B cell (primary cell): ENCODE measurements at regions not wholly inside any gene's neighbourhood (a gene's known extent, or its start where the extent isn't known, plus 50 kb on each side); places are given as distances from the start of the nearest gene placed in this dataset.

Experiments
- ATAC-seq: fragments of 200-7000 bp; cut with Tn5 transposase; one replicate; pipeline ENCODE4 v1.10.0; 2021; ENCODE audit warnings: low read depth, mild to moderate bottlenecking, moderate number of reproducible peaks, moderate library complexity
- CTCF ChIA-PET: fragments of 350-600 bp; sonication (Branson Sonifier 250); formaldehyde crosslinking; loops from one replicate; lab custom pipeline; 2021; ENCODE audit warnings: antibody characterized with exemption, inconsistent platforms; lab: Charles Lee
- POLR2A ChIA-PET: fragments of 350-600 bp; sonication (Branson Sonifier 250); formaldehyde crosslinking; loops from one replicate; lab custom pipeline; 2021; ENCODE audit warnings: antibody characterized with exemption; lab: Charles Lee
- DNase-seq: peaks from one replicate; pipeline ENCODE4 v3.0.0; 2013
- H2AFZ ChIP-seq: 2 replicates; pipeline ENCODE4 v1.6.1; 2012; ENCODE audit warnings: mild to moderate bottlenecking, low read depth, low read length; ENCODE audit not compliant: insufficient read depth, poor library complexity, severe bottlenecking
- H3K27ac ChIP-seq, 2 donors: 1 replicate in 1 of 2; 2 replicates in 1 of 2; pipeline ENCODE4 v1.5.1; 2012 to 2013; ENCODE audit warnings: low read length in 2 of 2, mild to moderate bottlenecking in 2 of 2, moderate library complexity in 1 of 2
- H3K27me3 ChIP-seq, 4 experiments: fragments of 200-600 bp in 1 of 4; sonication (generic) in 1 of 4; replicated peaks in 1 of 4; 1 replicate in 2 of 4; 2 replicates in 2 of 4; pipeline versions ENCODE4 v1.6.1 to v1.7.0; 2013 to 2016; ENCODE audit warnings: low read length in 3 of 4, mild to moderate bottlenecking in 2 of 4, mixed read lengths in 1 of 4, moderate library complexity in 1 of 4; ENCODE audit not compliant: insufficient read depth in 4 of 4, control insufficient read depth in 3 of 4; ENCODE audit errors: control extremely low read depth in 1 of 4
- H3K36me3 ChIP-seq, 2 experiments: replicated peaks in 1 of 2; 1 replicate in 1 of 2; 2 replicates in 1 of 2; pipeline versions ENCODE4 v1.6.1 to v1.7.1; 2013; ENCODE audit warnings: low read length in 1 of 2; ENCODE audit not compliant: insufficient read depth in 2 of 2, control insufficient read depth in 1 of 2; ENCODE audit errors: control extremely low read depth in 1 of 2, extremely low read depth in 1 of 2
- H3K4me1 ChIP-seq, 2 donors: fragments of 200-600 bp in 1 of 2; sonication (generic) in 1 of 2; 1 replicate in 1 of 2; 2 replicates in 1 of 2; pipeline versions ENCODE4 v1.5.1 to v1.6.1; 2013 to 2017; ENCODE audit warnings: low read length in 2 of 2; ENCODE audit not compliant: control insufficient read depth in 2 of 2, insufficient read depth in 2 of 2
- H3K4me2 ChIP-seq: replicated peaks from 2 replicates; pipeline ENCODE3; 2012; ENCODE audit warnings: mild to moderate bottlenecking, low read depth, low read length; ENCODE audit not compliant: poor library complexity, severe bottlenecking
- H3K4me3 ChIP-seq, 5 experiments: fragments of 200-600 bp in 1 of 5; sonication (generic) in 1 of 5; 1 replicate in 3 of 5; 2 replicates in 2 of 5; pipeline versions ENCODE4 v1.5.1 to v1.7.0; 2011 to 2016; ENCODE audit warnings: low read length in 4 of 5, mild to moderate bottlenecking in 4 of 5, low read depth in 2 of 5, control low read depth in 1 of 5, moderate library complexity in 1 of 5; ENCODE audit not compliant: insufficient read depth in 1 of 5; ENCODE audit errors: control extremely low read depth in 1 of 5, extremely low read depth in 1 of 5
- H3K79me2 ChIP-seq: fragments of 200-600 bp; sonication (generic); one replicate; pipeline ENCODE4 v1.6.0; 2016; ENCODE audit warnings: low read length; ENCODE audit not compliant: control insufficient read depth, insufficient read depth
- H3K9ac ChIP-seq: fragments of 200-600 bp; sonication (generic); 2 replicates; pipeline ENCODE4 v1.6.1; 2017; ENCODE audit warnings: mild to moderate bottlenecking, low read length, moderate library complexity
- H3K9me3 ChIP-seq, 3 donors: one replicate each; pipeline versions ENCODE4 v1.6.1 to v1.7.1; 2013; ENCODE audit warnings: low read length in 2 of 3; ENCODE audit not compliant: control insufficient read depth in 2 of 3, insufficient read depth in 1 of 3; ENCODE audit errors: control extremely low read depth in 1 of 3
- H4K20me1 ChIP-seq: 2 replicates; pipeline ENCODE4 v1.6.0; 2012; ENCODE audit warnings: mild to moderate bottlenecking, low read length; ENCODE audit not compliant: insufficient read depth, control insufficient read depth, poor library complexity, severe bottlenecking
- H3K27ac Mint-ChIP-seq: one replicate; pipeline ENCODE4 v1.8.0; 2021; ENCODE audit warnings: mixed read lengths
- H3K27me3 Mint-ChIP-seq: one replicate; pipeline ENCODE4 v1.8.0; 2021; ENCODE audit warnings: mixed read lengths
- H3K4me1 Mint-ChIP-seq: one replicate; pipeline ENCODE4 v1.8.0; 2021; ENCODE audit warnings: mixed read lengths
- H3K4me3 Mint-ChIP-seq: one replicate; pipeline ENCODE4 v1.8.0; 2021; ENCODE audit warnings: mixed read lengths
- H3K9me3 Mint-ChIP-seq: one replicate; pipeline ENCODE4 v1.8.0; 2022; ENCODE audit warnings: mixed read lengths; ENCODE audit not compliant: insufficient read depth
- EZH2 ChIP-seq: IDR thresholded peaks from 2 replicates; pipeline ENCODE4 v1.6.1; 2012; ENCODE audit warnings: borderline replicate concordance, low read depth, mild to moderate bottlenecking, moderate library complexity, low read length; ENCODE audit not compliant: insufficient read depth, poor library complexity, severe bottlenecking
- WGBS: methylation state at CpG from one replicate; pipeline ENCODE4 v1.1.5; 2013; ENCODE audit warnings: missing lambda C conversion rate; ENCODE audit not compliant: insufficient coverage; 5-methylcytosine and 5-hydroxymethylcytosine counted together
- intact Hi-C: fragments of 100-400 bp; cut with micrococcal nuclease; formaldehyde crosslinking; loops from one replicate; pipeline ENCODE4 v1.10.0; 2022
- TF ChIP-seq, protein P1 (sequence below): fragments of 200-600 bp; IDR thresholded peaks from one replicate; pipeline ENCODE4 v1.8.0; 2022; ENCODE audit warnings: antibody characterized with exemption, mild to moderate bottlenecking

DNA sequence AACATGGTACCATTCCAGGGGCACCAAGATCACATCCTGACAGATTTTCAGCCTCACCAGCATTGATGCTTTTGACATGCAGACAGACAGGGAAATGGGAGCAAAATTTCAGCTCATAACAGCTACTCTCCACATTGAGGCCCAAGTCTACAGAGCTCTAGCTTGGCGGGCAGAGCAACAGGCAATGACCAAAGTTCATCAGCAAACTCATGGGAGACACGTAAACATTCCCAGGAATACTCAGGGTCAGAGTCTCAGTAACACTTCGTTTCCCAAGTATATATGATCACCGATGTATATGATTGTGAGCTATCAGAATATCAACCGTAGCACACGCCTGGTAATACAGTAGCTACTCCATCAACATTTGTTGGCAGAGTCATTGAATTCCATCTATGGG is 59.2 kb upstream of the SLC24A5 start:
- CTCF ChIA-PET = no interaction called here
- TF ChIP-seq, protein P1, sequence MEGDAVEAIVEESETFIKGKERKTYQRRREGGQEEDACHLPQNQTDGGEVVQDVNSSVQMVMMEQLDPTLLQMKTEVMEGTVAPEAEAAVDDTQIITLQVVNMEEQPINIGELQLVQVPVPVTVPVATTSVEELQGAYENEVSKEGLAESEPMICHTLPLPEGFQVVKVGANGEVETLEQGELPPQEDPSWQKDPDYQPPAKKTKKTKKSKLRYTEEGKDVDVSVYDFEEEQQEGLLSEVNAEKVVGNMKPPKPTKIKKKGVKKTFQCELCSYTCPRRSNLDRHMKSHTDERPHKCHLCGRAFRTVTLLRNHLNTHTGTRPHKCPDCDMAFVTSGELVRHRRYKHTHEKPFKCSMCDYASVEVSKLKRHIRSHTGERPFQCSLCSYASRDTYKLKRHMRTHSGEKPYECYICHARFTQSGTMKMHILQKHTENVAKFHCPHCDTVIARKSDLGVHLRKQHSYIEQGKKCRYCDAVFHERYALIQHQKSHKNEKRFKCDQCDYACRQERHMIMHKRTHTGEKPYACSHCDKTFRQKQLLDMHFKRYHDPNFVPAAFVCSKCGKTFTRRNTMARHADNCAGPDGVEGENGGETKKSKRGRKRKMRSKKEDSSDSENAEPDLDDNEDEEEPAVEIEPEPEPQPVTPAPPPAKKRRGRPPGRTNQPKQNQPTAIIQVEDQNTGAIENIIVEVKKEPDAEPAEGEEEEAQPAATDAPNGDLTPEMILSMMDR = no peak
- TF ChIP-seq EZH2 = no peak
- Histone ChIP-seq H3K4me2 (no peak overlapping the region), H3K4me3 (no peak overlapping the region), H3K27ac (no peak overlapping the region), H3K36me3 (no peaks in the 10 kb centered on the region), H3K9ac (no peak overlapping the region), H3K9me3 (peaks cover 0 to 4% (median 0%) of the 10 kb centered on the region in 3 donors), H2AFZ (no peak overlapping the region), H3K79me2 (no peaks in the 10 kb centered on the region), H4K20me1 (no peaks in the 10 kb centered on the region), H3K4me1 (no peaks in the 10 kb centered on the region), H3K27me3 (peaks cover 0 to 2% (median 0%) of the 10 kb centered on the region in 4 experiments)
- Mint-ChIP-seq H3K9me3 (no peaks in the 10 kb centered on the region), H3K27me3 (peaks cover 3% of the 10 kb centered on the region), H3K4me3 (no peak overlapping the region), H3K27ac (no peak overlapping the region), H3K4me1 (no peaks in the 10 kb centered on the region)
- DNase-seq (no peak), ATAC-seq (no peak)
- WGBS = 88% methylated on average over 3 of the region's 6 CpGs
- intact Hi-C loops = no loop called here
- POLR2A ChIA-PET = no interaction called here

DNA sequence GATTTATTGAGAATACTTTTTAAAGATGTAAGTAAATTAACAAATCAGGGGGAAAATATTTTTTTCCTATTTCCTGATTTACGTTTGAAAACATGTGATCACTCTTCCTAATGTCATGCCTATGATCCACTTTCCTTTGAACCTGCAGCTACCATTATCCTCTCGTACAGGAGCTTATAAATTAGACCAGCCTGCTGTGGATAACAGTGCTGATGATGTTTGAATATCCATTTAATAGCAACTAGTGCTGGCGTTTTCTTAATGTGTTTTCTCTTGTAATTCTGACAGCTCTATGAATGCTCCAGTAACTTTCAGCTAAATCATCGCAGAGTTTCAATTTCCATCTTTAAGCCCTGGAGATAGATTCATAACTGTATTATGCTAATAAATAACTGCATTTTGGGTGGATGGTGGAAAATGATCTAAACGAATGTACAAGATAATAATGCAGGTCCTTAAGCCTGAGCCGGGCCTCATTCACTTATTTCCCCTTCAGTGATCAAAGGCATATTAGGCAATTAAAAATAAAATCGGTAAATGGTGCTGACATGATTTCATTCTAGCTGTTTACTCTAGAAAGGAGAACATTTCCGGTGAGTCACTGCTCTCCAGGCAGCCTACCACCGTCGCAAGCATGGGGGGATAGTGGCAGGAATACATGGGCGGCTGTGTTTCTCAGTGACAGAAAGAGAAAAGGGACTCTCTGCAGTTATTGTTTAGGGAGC is 58.5 kb upstream of the SLC24A5 start:
- WGBS = 100% methylated on average over 3 of the region's 11 CpGs
- Histone ChIP-seq H4K20me1 (no peaks in the 10 kb centered on the region), H3K9ac (no peak overlapping the region), H3K79me2 (no peaks in the 10 kb centered on the region), H3K27ac (no peak overlapping the region), H3K36me3 (no peaks in the 10 kb centered on the region), H3K4me2 (no peak overlapping the region), H3K27me3 (peaks cover 0 to 2% (median 0%) of the 10 kb centered on the region in 4 experiments), H2AFZ (no peak overlapping the region), H3K4me1 (no peaks in the 10 kb centered on the region), H3K4me3 (no peak overlapping the region), H3K9me3 (peaks cover 0 to 4% (median 0%) of the 10 kb centered on the region in 3 donors)
- ChIA-PET POLR2A (no interaction called here), CTCF (no interaction called here)
- Mint-ChIP-seq H3K4me1 (no peaks in the 10 kb centered on the region), H3K9me3 (no peaks in the 10 kb centered on the region), H3K27me3 (peaks cover 3% of the 10 kb centered on the region), H3K4me3 (no peak overlapping the region), H3K27ac (no peak overlapping the region)
- DNase-seq (no peak), ATAC-seq (no peak)
- intact Hi-C loops = no loop called here
- TF ChIP-seq EZH2 = no peak
- TF ChIP-seq, protein P1 = no peak
